Gastroesophageal sphincter (tissue), 3 donors: ENCODE measurements at regions not wholly inside any gene's neighbourhood (a gene's known extent, or its start where the extent isn't known, plus 50 kb on each side); places are given as distances from the start of the nearest gene placed in this dataset.

ENCODE experiments used
- POLR2A ChIP-seq, 2 donors: fragments of 450-650 bp; IDR thresholded peaks; one replicate each; pipeline ENCODE4 v1.6.1; 2017; ENCODE audit warnings: antibody characterized with exemption in 2 of 2, mild to moderate bottlenecking in 2 of 2, moderate library complexity in 1 of 2
- POLR2AphosphoS5 ChIP-seq: sonication (generic); formaldehyde crosslinking; IDR thresholded peaks from one replicate; pipeline ENCODE4 v1.6.1; 2017; ENCODE audit warnings: antibody characterized with exemption
- TF ChIP-seq, protein P1 (sequence below), 4 experiments: fragments of 200-600 bp in 2 of 4; fragments of 450-650 bp in 2 of 4; sonication (generic) in 1 of 4; IDR thresholded peaks; one replicate each; pipeline ENCODE4 v1.5.1; 2017 to 2019; ENCODE audit warnings: antibody characterized with exemption in 4 of 4, mild to moderate bottlenecking in 2 of 4, moderate library complexity in 2 of 4

DNA sequence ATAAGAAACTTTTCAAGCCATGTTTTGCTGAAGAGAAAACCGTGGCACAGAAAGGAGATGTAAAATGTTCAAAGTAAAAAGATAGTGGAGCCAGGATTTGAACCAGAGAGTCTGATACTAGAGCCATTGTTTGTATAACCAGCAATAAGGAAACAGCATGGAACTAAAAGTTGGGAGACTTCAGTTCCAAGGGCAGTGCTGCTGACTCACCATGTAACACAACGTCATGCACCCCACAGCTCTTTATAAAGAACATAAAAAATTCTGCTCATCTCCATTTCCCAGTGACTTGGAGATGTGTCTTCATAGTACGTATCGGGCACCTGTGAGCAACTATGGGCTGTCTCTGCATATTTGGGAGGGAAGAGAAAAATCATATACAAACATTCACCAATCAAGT lies 353.0 kb upstream of the PIK3C3 start:
- TF ChIP-seq, protein P1, sequence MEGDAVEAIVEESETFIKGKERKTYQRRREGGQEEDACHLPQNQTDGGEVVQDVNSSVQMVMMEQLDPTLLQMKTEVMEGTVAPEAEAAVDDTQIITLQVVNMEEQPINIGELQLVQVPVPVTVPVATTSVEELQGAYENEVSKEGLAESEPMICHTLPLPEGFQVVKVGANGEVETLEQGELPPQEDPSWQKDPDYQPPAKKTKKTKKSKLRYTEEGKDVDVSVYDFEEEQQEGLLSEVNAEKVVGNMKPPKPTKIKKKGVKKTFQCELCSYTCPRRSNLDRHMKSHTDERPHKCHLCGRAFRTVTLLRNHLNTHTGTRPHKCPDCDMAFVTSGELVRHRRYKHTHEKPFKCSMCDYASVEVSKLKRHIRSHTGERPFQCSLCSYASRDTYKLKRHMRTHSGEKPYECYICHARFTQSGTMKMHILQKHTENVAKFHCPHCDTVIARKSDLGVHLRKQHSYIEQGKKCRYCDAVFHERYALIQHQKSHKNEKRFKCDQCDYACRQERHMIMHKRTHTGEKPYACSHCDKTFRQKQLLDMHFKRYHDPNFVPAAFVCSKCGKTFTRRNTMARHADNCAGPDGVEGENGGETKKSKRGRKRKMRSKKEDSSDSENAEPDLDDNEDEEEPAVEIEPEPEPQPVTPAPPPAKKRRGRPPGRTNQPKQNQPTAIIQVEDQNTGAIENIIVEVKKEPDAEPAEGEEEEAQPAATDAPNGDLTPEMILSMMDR (IDR thresholded peaks at IDR 0.05), result no peak
- TF ChIP-seq POLR2AphosphoS5, result no peak
- TF ChIP-seq POLR2A (IDR thresholded peaks at IDR 0.05), result no peak
